ENCODE measurements at regions not wholly inside any gene's neighbourhood (a gene's known extent, or its start where the extent isn't known, plus 50 kb on each side); places are given as distances from the start of the nearest gene placed in this dataset.

GRCh38 chr11:70503468-70504221, 105.3 kb downstream of the CTTN start:
- no peak overlapping the region for H3K4me3 Mint-ChIP-seq (ENCODE audit: low read depth, unreplicated experiment)
- no peak overlapping the region for H3K27ac Mint-ChIP-seq (ENCODE audit: unreplicated experiment)
- H3K9me3 Mint-ChIP-seq (ENCODE audit: low read depth, unreplicated experiment): no peaks in the 10 kb centered on the region
- H3K27me3 Mint-ChIP-seq (ENCODE audit: unreplicated experiment): no peaks in the 10 kb centered on the region
- no peak for TF ChIP-seq CTCF (IDR thresholded peaks at IDR 0.05; ENCODE audit: unreplicated experiment)
- no peak for DNase-seq
- no peaks in the 10 kb centered on the region for H3K4me1 Mint-ChIP-seq (ENCODE audit: low read depth, unreplicated experiment)
- BruUV-seq (replicated peaks): no TSS peak
- peaks cover 2% of the 10 kb centered on the region for H3K36me3 Mint-ChIP-seq (ENCODE audit: insufficient read depth, unreplicated experiment)
- CTCF ChIA-PET: no interaction called here
- intact Hi-C loops (cut with micrococcal nuclease; ENCODE audit: unreplicated experiment): no loop called here

- no peak for TF ChIP-seq CTCF (IDR thresholded peaks at IDR 0.05; ENCODE audit: unreplicated experiment)
- Mint-ChIP-seq H3K36me3 (ENCODE audit: insufficient read depth, unreplicated experiment) (no peaks in the 10 kb centered on the region), H3K27ac (ENCODE audit: unreplicated experiment) (no peak overlapping the region), H3K9me3 (ENCODE audit: low read depth, unreplicated experiment) (no peaks in the 10 kb centered on the region), H3K4me1 (ENCODE audit: low read depth, unreplicated experiment) (no peaks in the 10 kb centered on the region), H3K27me3 (ENCODE audit: unreplicated experiment) (no peaks in the 10 kb centered on the region), H3K4me3 (ENCODE audit: low read depth, unreplicated experiment) (no peak overlapping the region)
- DNase-seq: no peak
- intact Hi-C loops (cut with micrococcal nuclease; ENCODE audit: unreplicated experiment): no loop called here
- BruUV-seq (replicated peaks): no TSS peak
- CTCF ChIA-PET: no interaction called here
These were observed 106.1 kb downstream of the CTTN start for GRCh38 chr11:70504246-70505020.

- BruUV-seq (replicated peaks): no TSS peak
- intact Hi-C loops (cut with micrococcal nuclease; ENCODE audit: unreplicated experiment): no loop called here
- Mint-ChIP-seq H3K4me3 (ENCODE audit: low read depth, unreplicated experiment) (no peak overlapping the region), H3K27me3 (ENCODE audit: unreplicated experiment) (no peaks in the 10 kb centered on the region), H3K9me3 (ENCODE audit: low read depth, unreplicated experiment) (no peaks in the 10 kb centered on the region), H3K4me1 (ENCODE audit: low read depth, unreplicated experiment) (no peaks in the 10 kb centered on the region), H3K27ac (ENCODE audit: unreplicated experiment) (no peak overlapping the region), H3K36me3 (ENCODE audit: insufficient read depth, unreplicated experiment) (no peaks in the 10 kb centered on the region)
- CTCF ChIA-PET: no interaction called here
- no peak for TF ChIP-seq CTCF (IDR thresholded peaks at IDR 0.05; ENCODE audit: unreplicated experiment)
- no peak for DNase-seq
These were observed 107.0 kb downstream of the CTTN start for GRCh38 chr11:70505331-70505731.

- BruUV-seq (replicated peaks): no TSS peak
- intact Hi-C loops (cut with micrococcal nuclease; ENCODE audit: unreplicated experiment): no loop called here
These were observed 107.7 kb downstream of the CTTN start for GRCh38 chr11:70505761-70506657.

More at GRCh38 chr11:70505761-70506657, 107.7 kb downstream of the CTTN start:
- Mint-ChIP-seq H3K4me1 (ENCODE audit: low read depth, unreplicated experiment) (no peaks in the 10 kb centered on the region), H3K27ac (ENCODE audit: unreplicated experiment) (no peak overlapping the region), H3K27me3 (ENCODE audit: unreplicated experiment) (no peaks in the 10 kb centered on the region), H3K9me3 (ENCODE audit: low read depth, unreplicated experiment) (no peaks in the 10 kb centered on the region), H3K36me3 (ENCODE audit: insufficient read depth, unreplicated experiment) (no peaks in the 10 kb centered on the region), H3K4me3 (ENCODE audit: low read depth, unreplicated experiment) (no peak overlapping the region)
- CTCF ChIA-PET: no interaction called here
- no peak for DNase-seq
- TF ChIP-seq CTCF (IDR thresholded peaks at IDR 0.05; ENCODE audit: unreplicated experiment): no peak

Data from Calu3 (cell line).